SK-N-SH (cell line): ENCODE measurements at regions not wholly inside any gene's neighbourhood (a gene's known extent, or its start where the extent isn't known, plus 50 kb on each side); places are given as distances from the start of the nearest gene placed in this dataset.

ENCODE experiments used
- CTCF ChIA-PET: fragments of 300-600, 350-600 bp; formaldehyde crosslinking; extraction: SDS; loops from one replicate; lab custom pipeline; 2021; lab: Yijun Ruan, JAX
- POLR2A ChIA-PET: fragments of 350-600 bp; sonication (Branson Sonifier 250); formaldehyde crosslinking; extraction: SDS; loops from one replicate; lab custom pipeline; 2020; ENCODE audit warnings: antibody characterized with exemption, inconsistent platforms; lab: Yijun Ruan, JAX
- DNase-seq: peaks from one replicate; pipeline ENCODE4 v3.0.0; 2012
- H2AFZ ChIP-seq: fragments of 200-600 bp; sonication (generic); 2 replicates; pipeline ENCODE4 v1.8.1; 2016; ENCODE audit warnings: antibody characterized with exemption, mild to moderate bottlenecking, low read depth
- H3F3A ChIP-seq: fragments of 200-600 bp; sonication (generic); replicated peaks from 2 replicates; pipeline ENCODE3; 2016; ENCODE audit warnings: antibody characterized with exemption, mild to moderate bottlenecking; ENCODE audit not compliant: insufficient read depth
- H3K27ac ChIP-seq, 2 experiments: fragments of 200-500 bp in 1 of 2; fragments of 200-600 bp in 1 of 2; sonication (Bioruptor generic) in 1 of 2; sonication (generic), shearing (Covaris generic) in 1 of 2; 2 replicates each; pipeline versions ENCODE4 v1.5.1 to v1.6.1; 2014 to 2016; ENCODE audit warnings: low read depth in 2 of 2, inconsistent platforms in 1 of 2, low read length in 1 of 2, mild to moderate bottlenecking in 1 of 2, mixed read lengths in 1 of 2
- H3K27me3 ChIP-seq: fragments of 200-600 bp; sonication (generic), shearing (Covaris generic); 2 replicates; pipeline ENCODE4 v1.6.1; 2016; ENCODE audit warnings: mixed run types; ENCODE audit not compliant: insufficient read depth
- H3K36me3 ChIP-seq, 2 experiments: fragments of 200-500 bp in 1 of 2; fragments of 200-600 bp in 1 of 2; sonication (Bioruptor generic) in 1 of 2; sonication (generic) in 1 of 2; replicated peaks in 1 of 2; 2 replicates each; pipeline versions ENCODE3 to v1.5.1; 2014 to 2016; ENCODE audit warnings: low read length in 1 of 2, mild to moderate bottlenecking in 1 of 2; ENCODE audit not compliant: insufficient read depth in 2 of 2, control insufficient read depth in 1 of 2
- H3K4me1 ChIP-seq, 2 experiments: fragments of 200-500 bp in 1 of 2; fragments of 200-600 bp in 1 of 2; sonication (Bioruptor generic) in 1 of 2; sonication (generic), shearing (Covaris generic) in 1 of 2; 2 replicates each; pipeline versions ENCODE4 v1.5.1 to v1.6.1; 2014 to 2016; ENCODE audit warnings: low read depth in 1 of 2, low read length in 1 of 2, mixed run types in 1 of 2; ENCODE audit not compliant: insufficient read depth in 2 of 2, control insufficient read depth in 1 of 2
- H3K4me2 ChIP-seq: fragments of 200-600 bp; sonication (generic), shearing (Covaris generic); 2 replicates; pipeline ENCODE4 v1.6.1; 2017; ENCODE audit warnings: mixed run types
- H3K4me3 ChIP-seq, 2 experiments: fragments of 200-500 bp in 1 of 2; fragments of 200-600 bp in 1 of 2; sonication (Bioruptor generic) in 1 of 2; sonication (generic), shearing (Covaris generic) in 1 of 2; 2 replicates each; pipeline versions ENCODE4 v1.5.1 to v1.8.1; 2014 to 2016; ENCODE audit warnings: low read depth in 2 of 2, inconsistent platforms in 1 of 2, low read length in 1 of 2, mild to moderate bottlenecking in 1 of 2, mixed read lengths in 1 of 2, moderate library complexity in 1 of 2
- H3K79me2 ChIP-seq: fragments of 200-600 bp; sonication (generic); 2 replicates; pipeline ENCODE4 v1.8.1; 2017; ENCODE audit warnings: mild to moderate bottlenecking; ENCODE audit not compliant: insufficient read depth
- H3K9ac ChIP-seq: fragments of 200-600 bp; sonication (generic); 2 replicates; pipeline ENCODE4 v1.6.1; 2017; ENCODE audit warnings: mixed run types
- H3K9me2 ChIP-seq: fragments of 200-600 bp; sonication (generic); 2 replicates; pipeline ENCODE4 v1.6.1; 2017; ENCODE audit warnings: mixed run types
- H3K9me3 ChIP-seq: fragments of 200-600 bp; sonication (generic); 2 replicates; pipeline ENCODE4 v1.6.1; 2017; ENCODE audit warnings: mixed run types, mild to moderate bottlenecking, moderate library complexity
- H4K20me1 ChIP-seq: fragments of 200-600 bp; sonication (generic); 2 replicates; pipeline ENCODE4 v1.6.1; 2017; ENCODE audit warnings: mild to moderate bottlenecking, mixed run types; ENCODE audit not compliant: insufficient read depth
- ELF1 ChIP-seq: IDR thresholded peaks from 2 replicates; pipeline ENCODE4 v1.4.0; 2012
- EP300 ChIP-seq, 2 experiments: IDR thresholded peaks; 2 replicates each; pipeline versions ENCODE4 v1.4.0 to v1.6.1; 2012; ENCODE audit warnings: borderline replicate concordance in 1 of 2, low read depth in 1 of 2, low read length in 1 of 2
- EZH2phosphoT487 ChIP-seq: fragments of 200-600 bp; sonication (generic); IDR thresholded peaks from 2 replicates; pipeline ENCODE4 v1.6.1; 2017; ENCODE audit warnings: low read depth, mixed run types, mild to moderate bottlenecking, antibody characterized with exemption, moderate library complexity, borderline replicate concordance
- FOSL2 ChIP-seq: IDR thresholded peaks from 2 replicates; pipeline ENCODE4 v1.4.0; 2012; ENCODE audit warnings: low read depth, mild to moderate bottlenecking, moderate library complexity, borderline replicate concordance
- FOXM1 ChIP-seq: IDR thresholded peaks from 2 replicates; pipeline ENCODE4 v1.4.0; 2012; ENCODE audit warnings: low read depth, mild to moderate bottlenecking
- IRF3 ChIP-seq: fragments of 150-350 bp; IDR thresholded peaks from 2 replicates; pipeline ENCODE4 v1.6.1; 2016; ENCODE audit warnings: mild to moderate bottlenecking, low read depth, low read length
- JUND ChIP-seq: IDR thresholded peaks from 2 replicates; pipeline ENCODE4 v1.4.0; 2012
- NFIC ChIP-seq: IDR thresholded peaks from 2 replicates; pipeline ENCODE4 v1.4.0; 2012; ENCODE audit warnings: borderline replicate concordance
- POLR2AphosphoS5 ChIP-seq: IDR thresholded peaks from 2 replicates; pipeline ENCODE4 v1.6.1; 2012; ENCODE audit warnings: low read depth, low read length
- RAD21 ChIP-seq: IDR thresholded peaks from 2 replicates; pipeline ENCODE4 v1.6.1; 2012; ENCODE audit warnings: mild to moderate bottlenecking, low read length
- RXRA ChIP-seq: IDR thresholded peaks from 2 replicates; pipeline ENCODE4 v1.4.0; 2012; ENCODE audit warnings: low read depth, mild to moderate bottlenecking, borderline replicate concordance
- SIN3A ChIP-seq: IDR thresholded peaks from 2 replicates; pipeline ENCODE4 v1.6.1; 2012; ENCODE audit warnings: low read depth, mild to moderate bottlenecking, low read length, moderate library complexity, borderline replicate concordance
- SMC3 ChIP-seq: IDR thresholded peaks from 2 replicates; pipeline ENCODE4 v1.6.1; 2012; ENCODE audit warnings: low read depth, low read length, improper control_type of control experiment
- TEAD4 ChIP-seq: IDR thresholded peaks from 2 replicates; pipeline ENCODE4 v1.4.0; 2012; ENCODE audit warnings: mild to moderate bottlenecking, borderline replicate concordance; ENCODE audit not compliant: insufficient read depth
- YY1 ChIP-seq: IDR thresholded peaks from 2 replicates; pipeline ENCODE4 v1.4.0; 2012; ENCODE audit warnings: low read depth, mild to moderate bottlenecking
- WGBS: methylation state at CpG from one replicate; pipeline ENCODE4 v1.1.6; 2017; ENCODE audit warnings: low lambda C conversion rate; 5-methylcytosine and 5-hydroxymethylcytosine counted together
- TF ChIP-seq, protein P1 (sequence below): fragments of 150-350 bp; IDR thresholded peaks from 2 replicates; pipeline ENCODE4 v1.6.1; 2017; ENCODE audit warnings: antibody characterized with exemption, low read length, low read depth, borderline replicate concordance
- TF ChIP-seq, protein P2 (sequence below): IDR thresholded peaks from 2 replicates; pipeline ENCODE4 v1.4.0; 2012; ENCODE audit warnings: low read depth, borderline replicate concordance
- TF ChIP-seq, protein P3 (sequence below): fragments of 200-600 bp; sonication (generic); IDR thresholded peaks from 2 replicates; pipeline ENCODE4 v1.6.1; 2017; ENCODE audit warnings: antibody characterized with exemption, mild to moderate bottlenecking, moderate library complexity

DNA sequence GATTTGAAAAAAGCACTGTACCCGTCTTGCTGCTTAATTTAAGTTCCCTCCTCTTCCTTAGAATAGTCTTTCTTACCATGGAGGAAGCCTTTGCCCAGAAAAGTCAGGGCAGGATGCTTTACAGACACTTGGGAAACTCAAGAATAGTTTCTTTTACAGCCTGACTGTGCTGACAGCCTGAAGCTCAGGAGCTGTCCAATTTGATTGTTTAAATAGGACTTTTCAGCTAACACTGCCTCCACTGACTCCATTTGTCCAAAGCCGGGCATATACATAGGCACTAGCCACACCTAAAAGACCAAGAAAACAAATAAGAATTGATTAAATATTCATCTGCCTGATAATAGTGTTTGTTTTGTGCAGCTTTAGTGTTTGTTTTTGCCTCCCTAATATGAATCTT is 110.9 kb upstream of the L3MBTL4 start:
- Histone ChIP-seq H3K9me2 (no peaks in the 10 kb centered on the region), H2AFZ (no peak overlapping the region), H3K4me1 (no peaks in the 10 kb centered on the region), H3K9ac (no peak overlapping the region), H3K9me3 (no peaks in the 10 kb centered on the region), H3K27me3 (no peaks in the 10 kb centered on the region), H3K36me3 (no peaks in the 10 kb centered on the region), H3F3A (no peaks in the 10 kb centered on the region), H3K4me2 (no peak overlapping the region), H3K79me2 (no peaks in the 10 kb centered on the region), H3K4me3 (no peak overlapping the region), H3K27ac (no peak overlapping the region), H4K20me1 (no peaks in the 10 kb centered on the region)
- TF ChIP-seq IRF3 (no peak), FOSL2 (no peak), ELF1 (no peak), POLR2AphosphoS5 (no peak), RXRA (no peak), FOXM1 (no peak), SMC3 (no peak), RAD21 (no peak), EZH2phosphoT487 (no peak), TEAD4 (no peak), JUND (no peak), YY1 (no peak), SIN3A (no peak), EP300 (IDR thresholded peaks at IDR 0.05; ENCODE audit: borderline replicate concordance in 1 of 2, low read depth in 1 of 2, low read length in 1 of 2) (no peak), NFIC (no peak)
- TF ChIP-seq, protein P1, sequence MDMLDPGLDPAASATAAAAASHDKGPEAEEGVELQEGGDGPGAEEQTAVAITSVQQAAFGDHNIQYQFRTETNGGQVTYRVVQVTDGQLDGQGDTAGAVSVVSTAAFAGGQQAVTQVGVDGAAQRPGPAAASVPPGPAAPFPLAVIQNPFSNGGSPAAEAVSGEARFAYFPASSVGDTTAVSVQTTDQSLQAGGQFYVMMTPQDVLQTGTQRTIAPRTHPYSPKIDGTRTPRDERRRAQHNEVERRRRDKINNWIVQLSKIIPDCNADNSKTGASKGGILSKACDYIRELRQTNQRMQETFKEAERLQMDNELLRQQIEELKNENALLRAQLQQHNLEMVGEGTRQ: no peak
- TF ChIP-seq, protein P2, sequence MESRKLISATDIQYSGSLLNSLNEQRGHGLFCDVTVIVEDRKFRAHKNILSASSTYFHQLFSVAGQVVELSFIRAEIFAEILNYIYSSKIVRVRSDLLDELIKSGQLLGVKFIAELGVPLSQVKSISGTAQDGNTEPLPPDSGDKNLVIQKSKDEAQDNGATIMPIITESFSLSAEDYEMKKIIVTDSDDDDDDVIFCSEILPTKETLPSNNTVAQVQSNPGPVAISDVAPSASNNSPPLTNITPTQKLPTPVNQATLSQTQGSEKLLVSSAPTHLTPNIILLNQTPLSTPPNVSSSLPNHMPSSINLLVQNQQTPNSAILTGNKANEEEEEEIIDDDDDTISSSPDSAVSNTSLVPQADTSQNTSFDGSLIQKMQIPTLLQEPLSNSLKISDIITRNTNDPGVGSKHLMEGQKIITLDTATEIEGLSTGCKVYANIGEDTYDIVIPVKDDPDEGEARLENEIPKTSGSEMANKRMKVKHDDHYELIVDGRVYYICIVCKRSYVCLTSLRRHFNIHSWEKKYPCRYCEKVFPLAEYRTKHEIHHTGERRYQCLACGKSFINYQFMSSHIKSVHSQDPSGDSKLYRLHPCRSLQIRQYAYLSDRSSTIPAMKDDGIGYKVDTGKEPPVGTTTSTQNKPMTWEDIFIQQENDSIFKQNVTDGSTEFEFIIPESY: no peak
- TF ChIP-seq, protein P3, sequence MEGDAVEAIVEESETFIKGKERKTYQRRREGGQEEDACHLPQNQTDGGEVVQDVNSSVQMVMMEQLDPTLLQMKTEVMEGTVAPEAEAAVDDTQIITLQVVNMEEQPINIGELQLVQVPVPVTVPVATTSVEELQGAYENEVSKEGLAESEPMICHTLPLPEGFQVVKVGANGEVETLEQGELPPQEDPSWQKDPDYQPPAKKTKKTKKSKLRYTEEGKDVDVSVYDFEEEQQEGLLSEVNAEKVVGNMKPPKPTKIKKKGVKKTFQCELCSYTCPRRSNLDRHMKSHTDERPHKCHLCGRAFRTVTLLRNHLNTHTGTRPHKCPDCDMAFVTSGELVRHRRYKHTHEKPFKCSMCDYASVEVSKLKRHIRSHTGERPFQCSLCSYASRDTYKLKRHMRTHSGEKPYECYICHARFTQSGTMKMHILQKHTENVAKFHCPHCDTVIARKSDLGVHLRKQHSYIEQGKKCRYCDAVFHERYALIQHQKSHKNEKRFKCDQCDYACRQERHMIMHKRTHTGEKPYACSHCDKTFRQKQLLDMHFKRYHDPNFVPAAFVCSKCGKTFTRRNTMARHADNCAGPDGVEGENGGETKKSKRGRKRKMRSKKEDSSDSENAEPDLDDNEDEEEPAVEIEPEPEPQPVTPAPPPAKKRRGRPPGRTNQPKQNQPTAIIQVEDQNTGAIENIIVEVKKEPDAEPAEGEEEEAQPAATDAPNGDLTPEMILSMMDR: no peak
- no peak for DNase-seq
- POLR2A ChIA-PET: no interaction called here
- CTCF ChIA-PET: no interaction called here
- WGBS: 40% methylated on average over 2 of the region's 2 CpGs
